ENCODE measurements at regions not wholly inside any gene's neighbourhood (a gene's known extent, or its start where the extent isn't known, plus 50 kb on each side); places are given as distances from the start of the nearest gene placed in this dataset.
"Not testable (repeated sequence)": the region's sequence is repeated elsewhere in the genome, so short reads cannot be mapped to it uniquely, and the experiment has no call there.

- ATAC-seq (no peak), DNase-seq (ENCODE audit: low spot score in 2 of 2) (no peak)
- H3K9me3 Mint-ChIP-seq = peaks cover 2% of the 10 kb centered on the region
- no peaks in the 10 kb centered on the region for H3K4me1 Mint-ChIP-seq
- no peaks in the 10 kb centered on the region for H3K36me3 Mint-ChIP-seq
- H3K4me3 Mint-ChIP-seq = no peak overlapping the region
- no peak overlapping the region for H3K27ac Mint-ChIP-seq
Observed at GRCh38 chr14:86321151-86321550, 791.2 kb downstream of the FLRT2 start.

GRCh38 chr14:86312154-86312665 lies 782.3 kb downstream of the FLRT2 start:
- not testable (repeated sequence) for H3K36me3 Mint-ChIP-seq; ATAC-seq; H3K4me3 Mint-ChIP-seq; DNase-seq (ENCODE audit: low spot score in 2 of 2); H3K27ac Mint-ChIP-seq; H3K4me1 Mint-ChIP-seq; H3K9me3 Mint-ChIP-seq

- Mint-ChIP-seq H3K27ac (no peak overlapping the region), H3K4me3 (no peak overlapping the region), H3K36me3 (no peaks in the 10 kb centered on the region), H3K9me3 (peaks cover 9% of the 10 kb centered on the region), H3K4me1 (no peaks in the 10 kb centered on the region)
- DNase-seq (ENCODE audit: low spot score in 2 of 2) (no peak), ATAC-seq (no peak)
Observed at GRCh38 chr14:86311151-86311550, 781.2 kb downstream of the FLRT2 start.

GRCh38 chr14:86310611-86311010 lies 780.7 kb downstream of the FLRT2 start:
- peaks cover 9% of the 10 kb centered on the region for H3K9me3 Mint-ChIP-seq
- H3K36me3 Mint-ChIP-seq = no peaks in the 10 kb centered on the region
- DNase-seq (ENCODE audit: low spot score in 2 of 2) (no peak), ATAC-seq (no peak)
- H3K4me3 Mint-ChIP-seq = no peak overlapping the region
- H3K27ac Mint-ChIP-seq = no peak overlapping the region
- H3K4me1 Mint-ChIP-seq = no peaks in the 10 kb centered on the region

- no peak overlapping the region for H3K4me3 Mint-ChIP-seq
- H3K27ac Mint-ChIP-seq = no peak overlapping the region
- H3K36me3 Mint-ChIP-seq = no peaks in the 10 kb centered on the region
- ATAC-seq = no peak
- H3K9me3 Mint-ChIP-seq = peaks cover 9% of the 10 kb centered on the region
- H3K4me1 Mint-ChIP-seq = no peaks in the 10 kb centered on the region
- no peak for DNase-seq (ENCODE audit: low spot score in 2 of 2)
Observed at GRCh38 chr14:86310148-86310547, 780.2 kb downstream of the FLRT2 start.

- no peaks in the 10 kb centered on the region for H3K36me3 Mint-ChIP-seq
- DNase-seq (ENCODE audit: low spot score in 2 of 2) (no peak), ATAC-seq (no peak)
- H3K9me3 Mint-ChIP-seq = peaks cover 9% of the 10 kb centered on the region
- no peaks in the 10 kb centered on the region for H3K4me1 Mint-ChIP-seq
- no peak overlapping the region for H3K4me3 Mint-ChIP-seq
- H3K27ac Mint-ChIP-seq = no peak overlapping the region
Observed at GRCh38 chr14:86305058-86305457, 775.1 kb downstream of the FLRT2 start.

- no peaks in the 10 kb centered on the region for H3K36me3 Mint-ChIP-seq
- no peak for ATAC-seq
- H3K27ac Mint-ChIP-seq = no peak overlapping the region
- H3K4me1 Mint-ChIP-seq = no peaks in the 10 kb centered on the region
- H3K9me3 Mint-ChIP-seq = peaks cover 9% of the 10 kb centered on the region
- H3K4me3 Mint-ChIP-seq = no peak overlapping the region
- no peak for DNase-seq (ENCODE audit: low spot score in 2 of 2)
Observed at GRCh38 chr14:86299994-86300393, 770.0 kb downstream of the FLRT2 start.

- H3K27ac Mint-ChIP-seq = no peak overlapping the region
- ATAC-seq (no peak), DNase-seq (ENCODE audit: low spot score in 2 of 2) (no peak)
- H3K4me1 Mint-ChIP-seq = no peaks in the 10 kb centered on the region
- H3K4me3 Mint-ChIP-seq = no peak overlapping the region
- H3K9me3 Mint-ChIP-seq = peaks cover 11% of the 10 kb centered on the region
- H3K36me3 Mint-ChIP-seq = no peaks in the 10 kb centered on the region
Observed at GRCh38 chr14:86296173-86296572, 766.2 kb downstream of the FLRT2 start.

- no peak overlapping the region for H3K27ac Mint-ChIP-seq
- no peaks in the 10 kb centered on the region for H3K36me3 Mint-ChIP-seq
- peaks cover 12% of the 10 kb centered on the region for H3K9me3 Mint-ChIP-seq
- DNase-seq (ENCODE audit: low spot score in 2 of 2) = no peak
- H3K4me1 Mint-ChIP-seq = no peaks in the 10 kb centered on the region
- ATAC-seq = no peak
- no peak overlapping the region for H3K4me3 Mint-ChIP-seq
Observed at GRCh38 chr14:86288336-86288735, 758.4 kb downstream of the FLRT2 start.

GRCh38 chr14:86279405-86279804 lies 749.5 kb downstream of the FLRT2 start:
- H3K4me1 Mint-ChIP-seq = no peaks in the 10 kb centered on the region
- H3K4me3 Mint-ChIP-seq = no peak overlapping the region
- DNase-seq (ENCODE audit: low spot score in 2 of 2) = no peak
- H3K27ac Mint-ChIP-seq = no peak overlapping the region
- H3K9me3 Mint-ChIP-seq = peaks cover 4% of the 10 kb centered on the region
- no peaks in the 10 kb centered on the region for H3K36me3 Mint-ChIP-seq
- ATAC-seq = no peak

- no peak overlapping the region for H3K27ac Mint-ChIP-seq
- no peak overlapping the region for H3K4me3 Mint-ChIP-seq
- DNase-seq (ENCODE audit: low spot score in 2 of 2) = no peak
- H3K9me3 Mint-ChIP-seq = peaks cover 4% of the 10 kb centered on the region
- ATAC-seq = no peak
- no peaks in the 10 kb centered on the region for H3K36me3 Mint-ChIP-seq
- H3K4me1 Mint-ChIP-seq = no peaks in the 10 kb centered on the region
Observed at GRCh38 chr14:86257973-86258372, 728.0 kb downstream of the FLRT2 start.

GRCh38 chr14:86243158-86243557 lies 713.2 kb downstream of the FLRT2 start:
- Mint-ChIP-seq H3K4me3 (no peak overlapping the region), H3K36me3 (no peaks in the 10 kb centered on the region), H3K9me3 (peaks cover 5% of the 10 kb centered on the region), H3K27ac (no peak overlapping the region), H3K4me1 (no peaks in the 10 kb centered on the region)
- DNase-seq (ENCODE audit: low spot score in 2 of 2) = no peak
- no peak for ATAC-seq

GRCh38 chr14:86237733-86238132 lies 707.8 kb downstream of the FLRT2 start:
- Mint-ChIP-seq H3K36me3 (no peaks in the 10 kb centered on the region), H3K27ac (no peak overlapping the region)
- no peak for DNase-seq (ENCODE audit: low spot score in 2 of 2)

GRCh38 chr14:86221755-86222154 lies 691.8 kb downstream of the FLRT2 start:
- H3K36me3 Mint-ChIP-seq = no peaks in the 10 kb centered on the region
- peaks cover 10% of the 10 kb centered on the region for H3K9me3 Mint-ChIP-seq

More at GRCh38 chr14:86237733-86238132, 707.8 kb downstream of the FLRT2 start:
- no peak overlapping the region for H3K4me3 Mint-ChIP-seq
- H3K4me1 Mint-ChIP-seq = no peaks in the 10 kb centered on the region
- ATAC-seq = no peak
- peaks cover 11% of the 10 kb centered on the region for H3K9me3 Mint-ChIP-seq

GRCh38 chr14:86221000-86221399 lies 691.1 kb downstream of the FLRT2 start:
- H3K9me3 Mint-ChIP-seq = peaks cover 6% of the 10 kb centered on the region
- no peaks in the 10 kb centered on the region for H3K36me3 Mint-ChIP-seq
- H3K4me3 Mint-ChIP-seq = no peak overlapping the region
- no peak overlapping the region for H3K27ac Mint-ChIP-seq
- DNase-seq (ENCODE audit: low spot score in 2 of 2) (no peak), ATAC-seq (no peak)
- H3K4me1 Mint-ChIP-seq = no peaks in the 10 kb centered on the region

More at GRCh38 chr14:86221755-86222154, 691.8 kb downstream of the FLRT2 start:
- H3K4me3 Mint-ChIP-seq = no peak overlapping the region
- ATAC-seq (no peak), DNase-seq (ENCODE audit: low spot score in 2 of 2) (no peak)
- H3K4me1 Mint-ChIP-seq = no peaks in the 10 kb centered on the region
- no peak overlapping the region for H3K27ac Mint-ChIP-seq

GRCh38 chr14:86217523-86217922 lies 687.6 kb downstream of the FLRT2 start:
- H3K36me3 Mint-ChIP-seq = no peaks in the 10 kb centered on the region
- H3K4me3 Mint-ChIP-seq = no peak overlapping the region
- no peaks in the 10 kb centered on the region for H3K4me1 Mint-ChIP-seq
- ATAC-seq (no peak), DNase-seq (ENCODE audit: low spot score in 2 of 2) (no peak)
- no peak overlapping the region for H3K27ac Mint-ChIP-seq
- H3K9me3 Mint-ChIP-seq = peaks cover 6% of the 10 kb centered on the region

GRCh38 chr14:86203843-86204242 lies 673.9 kb downstream of the FLRT2 start:
- no peak overlapping the region for H3K27ac Mint-ChIP-seq
- no peak overlapping the region for H3K4me3 Mint-ChIP-seq
- H3K4me1 Mint-ChIP-seq = no peaks in the 10 kb centered on the region
- H3K9me3 Mint-ChIP-seq = peaks cover 5% of the 10 kb centered on the region
- H3K36me3 Mint-ChIP-seq = no peaks in the 10 kb centered on the region
- ATAC-seq (no peak), DNase-seq (ENCODE audit: low spot score in 2 of 2) (no peak)
